ENCODE measurements at regions not wholly inside any gene's neighbourhood (a gene's known extent, or its start where the extent isn't known, plus 50 kb on each side); places are given as distances from the start of the nearest gene placed in this dataset.

DNA sequence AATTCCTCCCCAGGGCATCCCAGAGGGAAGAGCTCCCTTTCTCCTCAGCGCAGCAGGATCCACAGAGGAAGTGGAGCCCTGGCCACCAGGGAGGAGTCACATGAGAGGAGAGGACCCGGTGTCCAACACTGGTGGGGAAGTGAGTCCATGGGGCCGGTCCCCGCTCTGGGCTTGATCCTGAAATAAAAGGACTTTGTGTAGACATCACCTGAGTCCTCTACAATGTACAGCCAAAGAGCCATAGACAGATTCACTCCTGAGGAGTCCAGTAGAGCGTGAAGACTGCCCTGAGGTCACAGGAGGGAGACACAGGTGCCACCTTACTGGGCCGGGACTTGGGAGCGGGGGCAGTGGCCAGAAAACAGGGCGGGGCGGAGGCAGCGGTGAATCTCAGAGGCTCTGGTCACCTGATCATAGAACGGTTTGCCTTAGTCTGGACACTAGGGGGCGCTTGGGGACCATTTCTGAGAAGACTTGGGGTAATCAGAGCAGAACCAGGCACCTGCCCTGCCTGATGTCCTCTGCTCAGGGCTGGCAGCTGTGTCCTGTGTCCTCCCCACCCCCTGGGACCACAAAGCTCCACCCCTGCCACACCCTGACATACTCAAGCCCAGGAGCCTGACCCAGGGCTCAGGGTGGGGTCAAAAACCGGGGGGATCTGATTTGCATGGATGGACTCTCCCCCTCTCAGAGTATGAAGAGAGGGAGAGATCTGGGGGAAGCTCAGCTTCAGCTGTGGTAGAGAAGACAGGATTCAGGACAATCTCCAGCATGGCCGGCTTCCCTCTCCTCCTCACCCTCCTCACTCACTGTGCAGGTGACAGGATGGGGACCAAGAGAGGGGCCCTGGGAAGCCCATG is 112.7 kb downstream of the VPREB1 start (continued):
- TF ChIP-seq, protein P1, sequence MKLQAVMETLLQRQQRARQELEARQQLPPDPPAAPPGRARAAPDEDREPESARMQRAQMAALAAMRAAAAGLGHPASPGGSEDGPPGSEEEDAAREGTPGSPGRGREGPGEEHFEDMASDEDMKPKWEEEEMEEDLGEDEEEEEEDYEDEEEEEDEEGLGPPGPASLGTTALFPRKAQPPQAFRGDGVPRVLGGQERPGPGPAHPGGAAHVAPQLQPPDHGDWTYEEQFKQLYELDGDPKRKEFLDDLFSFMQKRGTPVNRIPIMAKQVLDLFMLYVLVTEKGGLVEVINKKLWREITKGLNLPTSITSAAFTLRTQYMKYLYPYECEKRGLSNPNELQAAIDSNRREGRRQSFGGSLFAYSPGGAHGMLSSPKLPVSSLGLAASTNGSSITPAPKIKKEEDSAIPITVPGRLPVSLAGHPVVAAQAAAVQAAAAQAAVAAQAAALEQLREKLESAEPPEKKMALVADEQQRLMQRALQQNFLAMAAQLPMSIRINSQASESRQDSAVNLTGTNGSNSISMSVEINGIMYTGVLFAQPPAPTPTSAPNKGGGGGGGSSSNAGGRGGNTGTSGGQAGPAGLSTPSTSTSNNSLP (IDR thresholded peaks at IDR 0.05; ENCODE audit: borderline replicate concordance, low read depth, low read length), result peak; percentile 80; the same call in 1 of the 2 replicates
- TF ChIP-seq CHD2 (IDR thresholded peaks at IDR 0.05; ENCODE audit: low read depth, low read length) (0 out of 2 replicates have a peak, but pooled peaks have one; percentile 48), ZNF12 (CRISPR knock-in tag; IDR thresholded peaks at IDR 0.05) (peak; percentile 20; the same call in 1 of the 2 replicates), L3MBTL2 (IDR thresholded peaks at IDR 0.05) (peak; percentile 68; the same call in 1 of the 2 replicates), ESRRA (IDR thresholded peaks at IDR 0.05; ENCODE audit: borderline replicate concordance, low read depth) (peak; percentile 79), GABPB1 (CRISPR knock-in tag; IDR thresholded peaks at IDR 0.05) (peak; percentile 8; the same call in 1 of the 2 replicates), ZNF57 (CRISPR knock-in tag; IDR thresholded peaks at IDR 0.05) (peak; percentile 68; the same call in 1 of the 2 replicates), SLC30A9 (CRISPR knock-in tag; IDR thresholded peaks at IDR 0.05) (no peak)
- TF ChIP-seq, protein P2, sequence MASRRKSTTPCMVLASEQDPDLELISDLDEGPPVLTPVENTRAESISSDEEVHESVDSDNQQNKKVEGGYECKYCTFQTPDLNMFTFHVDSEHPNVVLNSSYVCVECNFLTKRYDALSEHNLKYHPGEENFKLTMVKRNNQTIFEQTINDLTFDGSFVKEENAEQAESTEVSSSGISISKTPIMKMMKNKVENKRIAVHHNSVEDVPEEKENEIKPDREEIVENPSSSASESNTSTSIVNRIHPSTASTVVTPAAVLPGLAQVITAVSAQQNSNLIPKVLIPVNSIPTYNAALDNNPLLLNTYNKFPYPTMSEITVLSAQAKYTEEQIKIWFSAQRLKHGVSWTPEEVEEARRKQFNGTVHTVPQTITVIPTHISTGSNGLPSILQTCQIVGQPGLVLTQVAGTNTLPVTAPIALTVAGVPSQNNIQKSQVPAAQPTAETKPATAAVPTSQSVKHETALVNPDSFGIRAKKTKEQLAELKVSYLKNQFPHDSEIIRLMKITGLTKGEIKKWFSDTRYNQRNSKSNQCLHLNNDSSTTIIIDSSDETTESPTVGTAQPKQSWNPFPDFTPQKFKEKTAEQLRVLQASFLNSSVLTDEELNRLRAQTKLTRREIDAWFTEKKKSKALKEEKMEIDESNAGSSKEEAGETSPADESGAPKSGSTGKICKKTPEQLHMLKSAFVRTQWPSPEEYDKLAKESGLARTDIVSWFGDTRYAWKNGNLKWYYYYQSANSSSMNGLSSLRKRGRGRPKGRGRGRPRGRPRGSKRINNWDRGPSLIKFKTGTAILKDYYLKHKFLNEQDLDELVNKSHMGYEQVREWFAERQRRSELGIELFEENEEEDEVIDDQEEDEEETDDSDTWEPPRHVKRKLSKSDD (conservative IDR thresholded peaks at IDR 0.05; ENCODE audit: low read length), result 0 out of 2 replicates have a peak, but pooled peaks have one; percentile 66
- TF ChIP-seq, protein P3, sequence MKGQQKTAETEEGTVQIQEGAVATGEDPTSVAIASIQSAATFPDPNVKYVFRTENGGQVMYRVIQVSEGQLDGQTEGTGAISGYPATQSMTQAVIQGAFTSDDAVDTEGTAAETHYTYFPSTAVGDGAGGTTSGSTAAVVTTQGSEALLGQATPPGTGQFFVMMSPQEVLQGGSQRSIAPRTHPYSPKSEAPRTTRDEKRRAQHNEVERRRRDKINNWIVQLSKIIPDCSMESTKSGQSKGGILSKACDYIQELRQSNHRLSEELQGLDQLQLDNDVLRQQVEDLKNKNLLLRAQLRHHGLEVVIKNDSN (CRISPR knock-in tag; IDR thresholded peaks at IDR 0.05), result peak; percentile 98
- TF ChIP-seq, protein P4, sequence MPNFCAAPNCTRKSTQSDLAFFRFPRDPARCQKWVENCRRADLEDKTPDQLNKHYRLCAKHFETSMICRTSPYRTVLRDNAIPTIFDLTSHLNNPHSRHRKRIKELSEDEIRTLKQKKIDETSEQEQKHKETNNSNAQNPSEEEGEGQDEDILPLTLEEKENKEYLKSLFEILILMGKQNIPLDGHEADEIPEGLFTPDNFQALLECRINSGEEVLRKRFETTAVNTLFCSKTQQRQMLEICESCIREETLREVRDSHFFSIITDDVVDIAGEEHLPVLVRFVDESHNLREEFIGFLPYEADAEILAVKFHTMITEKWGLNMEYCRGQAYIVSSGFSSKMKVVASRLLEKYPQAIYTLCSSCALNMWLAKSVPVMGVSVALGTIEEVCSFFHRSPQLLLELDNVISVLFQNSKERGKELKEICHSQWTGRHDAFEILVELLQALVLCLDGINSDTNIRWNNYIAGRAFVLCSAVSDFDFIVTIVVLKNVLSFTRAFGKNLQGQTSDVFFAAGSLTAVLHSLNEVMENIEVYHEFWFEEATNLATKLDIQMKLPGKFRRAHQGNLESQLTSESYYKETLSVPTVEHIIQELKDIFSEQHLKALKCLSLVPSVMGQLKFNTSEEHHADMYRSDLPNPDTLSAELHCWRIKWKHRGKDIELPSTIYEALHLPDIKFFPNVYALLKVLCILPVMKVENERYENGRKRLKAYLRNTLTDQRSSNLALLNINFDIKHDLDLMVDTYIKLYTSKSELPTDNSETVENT (CRISPR knock-in tag; IDR thresholded peaks at IDR 0.05), result peak; percentile 65; the same call in 1 of the 2 replicates
- TF ChIP-seq, protein P5, sequence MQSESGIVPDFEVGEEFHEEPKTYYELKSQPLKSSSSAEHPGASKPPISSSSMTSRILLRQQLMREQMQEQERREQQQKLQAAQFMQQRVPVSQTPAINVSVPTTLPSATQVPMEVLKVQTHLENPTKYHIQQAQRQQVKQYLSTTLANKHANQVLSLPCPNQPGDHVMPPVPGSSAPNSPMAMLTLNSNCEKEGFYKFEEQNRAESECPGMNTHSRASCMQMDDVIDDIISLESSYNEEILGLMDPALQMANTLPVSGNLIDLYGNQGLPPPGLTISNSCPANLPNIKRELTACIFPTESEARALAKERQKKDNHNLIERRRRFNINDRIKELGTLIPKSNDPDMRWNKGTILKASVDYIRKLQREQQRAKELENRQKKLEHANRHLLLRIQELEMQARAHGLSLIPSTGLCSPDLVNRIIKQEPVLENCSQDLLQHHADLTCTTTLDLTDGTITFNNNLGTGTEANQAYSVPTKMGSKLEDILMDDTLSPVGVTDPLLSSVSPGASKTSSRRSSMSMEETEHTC (IDR thresholded peaks at IDR 0.05), result peak; percentile 100
